Esophagus squamous epithelium (tissue), 5 donors: ENCODE measurements at regions not wholly inside any gene's neighbourhood (a gene's known extent, or its start where the extent isn't known, plus 50 kb on each side); places are given as distances from the start of the nearest gene placed in this dataset.

Experiments
- DNase-seq: peaks from one replicate; lab custom pipeline; 2025; lab: John Stamatoyannopoulos, UW
- H3K27ac ChIP-seq, 4 donors: fragments of 200-600 bp; sonication (generic); one replicate each; pipeline ENCODE4 v1.5.1; 2016 to 2019; ENCODE audit warnings: mild to moderate bottlenecking in 1 of 4
- H3K27me3 ChIP-seq, 4 donors: fragments of 200-600 bp; sonication (generic); 1 replicate in 3 of 4; 2 replicates in 1 of 4; pipeline versions ENCODE4 v1.5.1 to v1.6.0; 2017 to 2021; ENCODE audit warnings: antibody characterized with exemption in 1 of 4
- H3K36me3 ChIP-seq, 3 donors: fragments of 200-600 bp; sonication (generic); one replicate each; pipeline ENCODE4 v1.5.1; 2016 to 2019
- H3K4me1 ChIP-seq, 3 donors: fragments of 200-600 bp; sonication (generic); one replicate each; pipeline ENCODE4 v1.5.1; 2017 to 2019
- H3K4me3 ChIP-seq, 4 donors: fragments of 200-600 bp; sonication (generic); 1 replicate in 3 of 4; 2 replicates in 1 of 4; pipeline ENCODE4 v1.5.1; 2016 to 2019; ENCODE audit warnings: mild to moderate bottlenecking in 2 of 4, moderate library complexity in 1 of 4
- H3K9me3 ChIP-seq, 3 donors: fragments of 200-600 bp; sonication (generic); one replicate each; pipeline ENCODE4 v1.5.1; 2016 to 2019
- POLR2A ChIP-seq, 4 donors: fragments of 450-650 bp; IDR thresholded peaks; one replicate each; pipeline ENCODE4 v1.6.1; 2017; ENCODE audit warnings: antibody characterized with exemption in 4 of 4, mild to moderate bottlenecking in 4 of 4, moderate library complexity in 3 of 4
- WGBS, 2 donors: methylation state at CpG; one replicate each; pipeline ENCODE4 v1.1.5; 2018; 5-methylcytosine and 5-hydroxymethylcytosine counted together
- intact Hi-C: fragments of 100-400 bp; cut with DNase I; formaldehyde crosslinking; loops from one replicate; pipeline ENCODE4 v1.15.0; 2022
- TF ChIP-seq, protein P1 (sequence below), 6 experiments: fragments of 450-650 bp in 4 of 6; fragments of 200-600 bp in 2 of 6; sonication (generic) in 2 of 6; IDR thresholded peaks; one replicate each; pipeline ENCODE4 v1.5.1; 2016 to 2019; ENCODE audit warnings: antibody characterized with exemption in 6 of 6, mild to moderate bottlenecking in 4 of 6, moderate library complexity in 4 of 6
- donor health status: DM: yes; HTN: yes; CAD: no.

DNA sequence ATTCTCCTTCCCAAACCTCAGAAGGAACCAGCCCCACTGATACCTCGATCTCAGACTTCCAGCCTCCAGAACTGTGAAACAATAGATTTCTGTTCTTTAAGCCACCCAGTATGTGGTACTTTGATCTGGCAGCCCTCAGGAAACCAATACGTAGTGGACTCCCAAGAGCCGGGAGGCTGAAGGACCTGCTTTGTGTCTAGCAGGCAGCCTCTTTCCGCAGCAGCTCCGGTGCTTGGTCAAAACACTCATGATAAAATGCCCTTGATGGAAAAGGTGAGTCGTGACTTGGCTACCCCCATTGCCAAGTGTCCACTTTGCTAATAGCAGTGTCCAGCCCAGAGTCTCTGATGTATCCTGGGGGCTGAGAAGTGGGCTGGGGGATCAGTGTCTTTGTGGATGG, 158.8 kb upstream of the TMTC4 start:
- H3K4me3 ChIP-seq = no peak overlapping the region
- WGBS, 2 donors = 58 to 96% methylated on average over 2 to 6 of the region's 6 CpGs
- no peak overlapping the region for H3K27ac ChIP-seq
- TF ChIP-seq, protein P1, sequence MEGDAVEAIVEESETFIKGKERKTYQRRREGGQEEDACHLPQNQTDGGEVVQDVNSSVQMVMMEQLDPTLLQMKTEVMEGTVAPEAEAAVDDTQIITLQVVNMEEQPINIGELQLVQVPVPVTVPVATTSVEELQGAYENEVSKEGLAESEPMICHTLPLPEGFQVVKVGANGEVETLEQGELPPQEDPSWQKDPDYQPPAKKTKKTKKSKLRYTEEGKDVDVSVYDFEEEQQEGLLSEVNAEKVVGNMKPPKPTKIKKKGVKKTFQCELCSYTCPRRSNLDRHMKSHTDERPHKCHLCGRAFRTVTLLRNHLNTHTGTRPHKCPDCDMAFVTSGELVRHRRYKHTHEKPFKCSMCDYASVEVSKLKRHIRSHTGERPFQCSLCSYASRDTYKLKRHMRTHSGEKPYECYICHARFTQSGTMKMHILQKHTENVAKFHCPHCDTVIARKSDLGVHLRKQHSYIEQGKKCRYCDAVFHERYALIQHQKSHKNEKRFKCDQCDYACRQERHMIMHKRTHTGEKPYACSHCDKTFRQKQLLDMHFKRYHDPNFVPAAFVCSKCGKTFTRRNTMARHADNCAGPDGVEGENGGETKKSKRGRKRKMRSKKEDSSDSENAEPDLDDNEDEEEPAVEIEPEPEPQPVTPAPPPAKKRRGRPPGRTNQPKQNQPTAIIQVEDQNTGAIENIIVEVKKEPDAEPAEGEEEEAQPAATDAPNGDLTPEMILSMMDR (IDR thresholded peaks at IDR 0.05) = no peak
- TF ChIP-seq POLR2A (IDR thresholded peaks at IDR 0.05) = no peak
- no peaks in the 10 kb centered on the region for H3K36me3 ChIP-seq
- H3K4me1 ChIP-seq = peaks cover 0 to 1% (median 0%) of the 10 kb centered on the region in 3 donors
- no peaks in the 10 kb centered on the region for H3K9me3 ChIP-seq
- no peak for DNase-seq
- no peaks in the 10 kb centered on the region for H3K27me3 ChIP-seq
- intact Hi-C loops = no loop called here

DNA sequence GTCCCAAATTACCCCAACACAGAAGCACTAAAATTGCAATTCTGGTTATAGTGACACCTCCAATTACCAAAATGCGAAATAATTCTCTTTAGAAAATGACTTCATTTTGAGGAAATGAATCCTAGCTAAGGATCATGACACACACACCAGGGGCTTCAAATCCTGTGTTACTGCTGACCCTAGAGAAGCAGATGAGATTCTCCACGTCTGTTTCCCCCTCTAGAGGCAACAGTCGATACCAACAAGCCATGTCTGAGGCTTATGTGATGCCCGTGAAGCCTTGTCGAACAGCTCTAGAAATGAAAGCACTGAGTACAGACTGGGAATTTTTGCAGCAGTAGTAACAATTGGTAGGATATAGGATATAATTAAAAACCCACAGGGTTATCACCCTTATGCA, 153.6 kb upstream of the TMTC4 start:
- TF ChIP-seq, protein P1 (IDR thresholded peaks at IDR 0.05) = no peak
- TF ChIP-seq POLR2A (IDR thresholded peaks at IDR 0.05) = no peak
- intact Hi-C loops = no loop called here
- Histone ChIP-seq H3K4me3 (no peak overlapping the region), H3K27ac (peak overlapping the region in 2 of 4 donors; percentile 51 to 63), H3K36me3 (no peaks in the 10 kb centered on the region), H3K27me3 (no peaks in the 10 kb centered on the region), H3K4me1 (peaks cover 3 to 43% (median 11%) of the 10 kb centered on the region in 3 donors), H3K9me3 (no peaks in the 10 kb centered on the region)
- WGBS, 2 donors = 56 to 64% methylated on average over 5 of the region's 5 CpGs
- no peak for DNase-seq

DNA sequence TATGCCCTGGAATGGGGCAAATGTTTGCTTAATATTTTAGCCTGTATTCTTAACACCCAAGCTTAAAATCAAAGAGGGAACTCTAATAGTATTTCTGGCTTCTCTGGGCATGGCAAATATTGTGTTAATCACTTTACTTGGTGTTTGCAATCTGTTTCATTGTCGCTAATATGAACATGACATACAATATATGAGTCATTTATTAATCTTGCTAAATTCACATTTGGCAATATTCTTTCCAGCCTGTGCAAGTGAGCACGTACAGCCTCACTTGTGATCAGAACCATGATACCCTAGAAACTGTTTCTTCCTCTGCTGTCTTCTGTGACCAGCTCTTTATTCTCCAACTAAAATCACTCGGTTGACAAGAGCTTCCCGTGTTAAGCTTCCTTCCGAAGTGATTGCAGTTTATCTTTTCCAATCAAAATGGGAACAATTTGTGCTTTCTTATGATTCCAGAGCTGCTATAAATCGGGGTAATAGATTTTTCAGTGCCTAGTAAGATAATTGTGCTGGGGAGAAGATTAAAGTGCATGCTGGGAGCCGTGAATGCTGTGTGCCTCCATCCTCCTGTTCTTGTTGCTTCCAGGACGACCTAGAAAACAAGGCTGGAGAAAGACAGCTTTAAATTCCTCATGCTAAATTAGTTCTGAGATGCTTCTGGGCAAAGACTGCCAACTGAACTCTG, 153.0 kb upstream of the TMTC4 start:
- Histone ChIP-seq H3K4me1 (peaks cover 3 to 43% (median 11%) of the 10 kb centered on the region in 3 donors), H3K27me3 (no peaks in the 10 kb centered on the region), H3K4me3 (no peak overlapping the region), H3K36me3 (no peaks in the 10 kb centered on the region), H3K9me3 (no peaks in the 10 kb centered on the region), H3K27ac (peak overlapping the region in 2 of 4 donors; percentile 51 to 63)
- TF ChIP-seq POLR2A (IDR thresholded peaks at IDR 0.05) = no peak
- TF ChIP-seq, protein P1 (IDR thresholded peaks at IDR 0.05) = no peak
- intact Hi-C loops = no loop called here
- no peak for DNase-seq
- 28% methylated on average over 8 of the region's 8 CpGs for WGBS, 2 donors

DNA sequence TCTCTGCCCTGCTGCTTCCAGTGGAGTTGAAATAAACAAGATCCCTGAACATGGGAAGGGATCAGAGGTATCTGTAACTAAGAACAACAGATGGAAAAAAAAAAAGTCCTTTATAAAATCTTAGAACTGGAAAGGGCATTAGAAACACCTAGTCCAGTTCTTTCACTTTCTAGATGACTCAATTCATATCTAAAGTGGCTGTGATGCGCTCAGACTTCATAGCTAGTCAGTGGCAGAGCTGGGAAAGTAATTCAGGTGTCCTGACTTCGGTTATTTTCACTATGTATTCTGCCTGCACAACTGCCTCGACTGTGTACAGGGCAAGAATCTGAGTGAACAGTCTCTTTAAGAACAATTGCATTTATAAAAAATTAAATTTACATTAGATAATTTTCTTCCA, 151.8 kb upstream of the TMTC4 start:
- H3K9me3 ChIP-seq = no peaks in the 10 kb centered on the region
- no peak overlapping the region for H3K27ac ChIP-seq
- peaks cover 3 to 43% (median 11%) of the 10 kb centered on the region in 3 donors for H3K4me1 ChIP-seq
- H3K27me3 ChIP-seq = no peaks in the 10 kb centered on the region
- H3K4me3 ChIP-seq = no peak overlapping the region
- WGBS, 2 donors = 76% methylated on average over 3 of the region's 3 CpGs
- intact Hi-C loops = no loop called here
- TF ChIP-seq, protein P1 (IDR thresholded peaks at IDR 0.05) = no peak
- no peak for TF ChIP-seq POLR2A (IDR thresholded peaks at IDR 0.05)
- H3K36me3 ChIP-seq = no peaks in the 10 kb centered on the region
- DNase-seq = no peak

DNA sequence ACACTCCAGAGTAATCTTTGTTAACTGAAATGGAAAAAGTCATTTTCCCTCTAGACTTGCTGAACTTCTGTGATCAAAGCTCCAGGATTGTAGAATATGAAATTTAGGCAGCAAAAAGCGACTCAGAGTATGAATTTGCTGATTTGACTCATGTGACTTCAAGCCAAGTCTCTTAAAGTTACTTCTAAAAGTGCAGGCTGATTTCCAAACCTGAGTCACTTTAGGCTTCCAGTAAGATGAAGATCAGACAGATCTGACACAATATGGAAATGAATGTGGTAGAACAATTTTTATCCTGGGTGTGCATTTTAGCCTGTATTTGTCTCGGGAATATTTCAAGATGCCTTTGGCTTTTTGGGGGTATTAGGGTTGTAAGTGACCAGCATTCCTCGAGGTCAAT, 151.0 kb upstream of the TMTC4 start:
- no peak for DNase-seq
- WGBS, 2 donors = 29% methylated on average over 3 of the region's 3 CpGs
- intact Hi-C loops = no loop called here
- Histone ChIP-seq H3K4me1 (peaks cover 3 to 43% (median 11%) of the 10 kb centered on the region in 3 donors), H3K4me3 (no peak overlapping the region), H3K27ac (peak overlapping the region in 2 of 4 donors; percentile 10 to 39), H3K9me3 (no peaks in the 10 kb centered on the region), H3K36me3 (no peaks in the 10 kb centered on the region), H3K27me3 (no peaks in the 10 kb centered on the region)
- TF ChIP-seq, protein P1 (IDR thresholded peaks at IDR 0.05) = no peak
- TF ChIP-seq POLR2A (IDR thresholded peaks at IDR 0.05) = no peak
